GM18505 (cell line): ENCODE measurements at regions not wholly inside any gene's neighbourhood (a gene's known extent, or its start where the extent isn't known, plus 50 kb on each side); places are given as distances from the start of the nearest gene placed in this dataset.
"Not testable (repeated sequence)": the region's sequence is repeated elsewhere in the genome, so short reads cannot be mapped to it uniquely, and the experiment has no call there.

Experiments
- ATAC-seq: cut with Tn5 transposase; IDR thresholded peaks from one replicate; pipeline ENCODE4 v1.9.1; 2021; ENCODE audit not compliant: unreplicated experiment
- POLR2A ChIP-seq: IDR thresholded peaks from 4 replicates; pipeline ENCODE4 v1.6.1; 2011; ENCODE audit warnings: borderline replicate concordance; ENCODE audit not compliant: insufficient read depth, insufficient read length; ENCODE audit errors: extremely low read depth

GRCh38 chr4:120225527-120225926 lies 158.9 kb upstream of the MAD2L1 start:
- no peak for TF ChIP-seq POLR2A
- no peak for ATAC-seq

- no peak for ATAC-seq
Measured at GRCh38 chr4:120218981-120219380, 152.3 kb upstream of the MAD2L1 start.

GRCh38 chr4:120215350-120215749 lies 148.7 kb upstream of the MAD2L1 start:
- TF ChIP-seq POLR2A = no peak
- ATAC-seq = no peak

More at GRCh38 chr4:120218981-120219380, 152.3 kb upstream of the MAD2L1 start:
- TF ChIP-seq POLR2A = no peak

GRCh38 chr4:120211408-120212015 lies 144.9 kb upstream of the MAD2L1 start:
- no peak for TF ChIP-seq POLR2A
- no peak for ATAC-seq

GRCh38 chr4:120209706-120210105 lies 143.1 kb upstream of the MAD2L1 start:
- ATAC-seq = no peak
- no peak for TF ChIP-seq POLR2A

- no peak for TF ChIP-seq POLR2A
- ATAC-seq = no peak
Measured at GRCh38 chr4:120207021-120207420, 140.4 kb upstream of the MAD2L1 start.

GRCh38 chr4:120202222-120202621 lies 135.6 kb upstream of the MAD2L1 start:
- ATAC-seq = no peak
- no peak for TF ChIP-seq POLR2A

GRCh38 chr4:120200573-120201110 lies 134.0 kb upstream of the MAD2L1 start:
- not testable (repeated sequence) for ATAC-seq

- no peak for ATAC-seq
- no peak for TF ChIP-seq POLR2A
Measured at GRCh38 chr4:120198411-120198810, 131.8 kb upstream of the MAD2L1 start.

GRCh38 chr4:120177603-120178002 lies 111.0 kb upstream of the MAD2L1 start:
- ATAC-seq = no peak
- no peak for TF ChIP-seq POLR2A

- no peak for TF ChIP-seq POLR2A
- no peak for ATAC-seq
Measured at GRCh38 chr4:120175272-120175671, 108.6 kb upstream of the MAD2L1 start.

- ATAC-seq = no peak
- TF ChIP-seq POLR2A = no peak
Measured at GRCh38 chr4:120163895-120164294, 97.2 kb upstream of the MAD2L1 start.

GRCh38 chr4:120158841-120159463 lies 92.3 kb upstream of the MAD2L1 start:
- ATAC-seq = no peak
- no peak for TF ChIP-seq POLR2A

GRCh38 chr4:120158046-120158445 lies 91.4 kb upstream of the MAD2L1 start:
- no peak for TF ChIP-seq POLR2A
- no peak for ATAC-seq
